Pancreas (tissue), 10 donors: ENCODE measurements at regions not wholly inside any gene's neighbourhood (a gene's known extent, or its start where the extent isn't known, plus 50 kb on each side); places are given as distances from the start of the nearest gene placed in this dataset.

Source experiments
- ATAC-seq, 4 donors: fragments of 200-7000 bp; cut with Tn5 transposase; one replicate each; pipeline versions ENCODE4 v1.8.0 to v1.9.1; 2020; ENCODE audit warnings: mild to moderate bottlenecking in 4 of 4, moderate library complexity in 4 of 4
- DNase-seq, 6 donors: peaks; one replicate each; pipeline ENCODE4 v3.0.0-alpha.2; 2020
- FAIRE-seq: peaks from 2 replicates; lab custom pipeline; 2012; peaks lifted over from hg19 to GRCh38; lab: Jason Lieb, UNC
- H3K27ac ChIP-seq, 4 donors: fragments of 200-600 bp; sonication (generic); 1 replicate in 3 of 4; 2 replicates in 1 of 4; pipeline versions ENCODE4 v1.5.0 to v1.8.0; 2020
- H3K27me3 ChIP-seq, 4 donors: fragments of 200-600 bp; one replicate each; pipeline ENCODE4 v1.8.0; 2021
- H3K36me3 ChIP-seq, 3 donors: fragments of 200-600 bp; sonication (generic) in 1 of 3; one replicate each; pipeline versions ENCODE4 v1.5.0 to v1.8.0; 2020 to 2021
- H3K4me1 ChIP-seq, 3 donors: fragments of 200-600 bp; one replicate each; pipeline ENCODE4 v1.8.0; 2021
- H3K4me3 ChIP-seq, 4 donors: fragments of 200-600 bp; sonication (generic) in 2 of 4; one replicate each; pipeline versions ENCODE4 v1.5.0 to v1.8.0; 2020 to 2021
- H3K9me3 ChIP-seq, 4 donors: fragments of 200-600 bp; one replicate each; pipeline ENCODE4 v1.8.0; 2021
- WGBS, 2 donors: extraction: QIAGEN DNeasy Blood & Tissue Kit; methylation state at CpG; one replicate each; pipeline ENCODE4 v1.1.7; 2013; 5-methylcytosine and 5-hydroxymethylcytosine counted together
- intact Hi-C, 3 donors: fragments of 100-400 bp; cut with DNase I; formaldehyde crosslinking; loops; one replicate each; pipeline versions ENCODE4 v1.11.1 to v1.14.2; 2022
- TF ChIP-seq, protein P1 (sequence below), 4 donors: fragments of 200-600 bp; sonication (generic) in 3 of 4; IDR thresholded peaks; one replicate each; pipeline versions ENCODE4 v1.5.0 to v1.8.0; 2021; ENCODE audit warnings: antibody characterized with exemption in 4 of 4
- donor health status: healthy with polysubstance abuse.
- donor health status: DM: no; HTN: no; CAD: no; lungs with moderate emphysema.
- donor health status: DM: no; HTN: no; CAD: no.
- donor health status: control.
- donor health status: control.
- donor health status: Bipolar disorder and iron deficiency.
- donor health status: DM: yes; HTN: yes; CAD: no.
- donor health status: DM: no; HTN: no; CAD: no.
- donor health status: DM: no; HTN: no; CAD: no.
- donor health status: DM: yes; HTN: yes; CAD: no.

DNA sequence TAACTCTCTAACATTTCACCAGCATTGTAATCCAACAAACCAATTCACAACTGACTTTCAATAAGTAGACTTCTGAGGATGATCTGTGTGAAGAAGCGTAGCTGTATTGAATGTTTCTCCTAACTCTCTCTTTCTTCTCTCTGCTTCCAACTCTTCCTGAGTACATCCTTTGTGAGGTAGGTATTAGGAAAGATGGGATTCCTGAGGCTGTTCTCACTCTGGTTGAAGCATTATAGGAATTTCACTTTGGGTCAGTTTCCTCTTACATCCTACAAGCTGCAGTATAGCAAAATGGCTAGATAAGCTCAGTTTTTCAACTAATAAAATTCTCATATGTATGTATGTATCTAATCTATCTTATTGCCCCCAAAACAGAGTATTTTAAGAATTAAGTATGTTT, 702.8 kb downstream of the CETN3 start:
- TF ChIP-seq, protein P1, sequence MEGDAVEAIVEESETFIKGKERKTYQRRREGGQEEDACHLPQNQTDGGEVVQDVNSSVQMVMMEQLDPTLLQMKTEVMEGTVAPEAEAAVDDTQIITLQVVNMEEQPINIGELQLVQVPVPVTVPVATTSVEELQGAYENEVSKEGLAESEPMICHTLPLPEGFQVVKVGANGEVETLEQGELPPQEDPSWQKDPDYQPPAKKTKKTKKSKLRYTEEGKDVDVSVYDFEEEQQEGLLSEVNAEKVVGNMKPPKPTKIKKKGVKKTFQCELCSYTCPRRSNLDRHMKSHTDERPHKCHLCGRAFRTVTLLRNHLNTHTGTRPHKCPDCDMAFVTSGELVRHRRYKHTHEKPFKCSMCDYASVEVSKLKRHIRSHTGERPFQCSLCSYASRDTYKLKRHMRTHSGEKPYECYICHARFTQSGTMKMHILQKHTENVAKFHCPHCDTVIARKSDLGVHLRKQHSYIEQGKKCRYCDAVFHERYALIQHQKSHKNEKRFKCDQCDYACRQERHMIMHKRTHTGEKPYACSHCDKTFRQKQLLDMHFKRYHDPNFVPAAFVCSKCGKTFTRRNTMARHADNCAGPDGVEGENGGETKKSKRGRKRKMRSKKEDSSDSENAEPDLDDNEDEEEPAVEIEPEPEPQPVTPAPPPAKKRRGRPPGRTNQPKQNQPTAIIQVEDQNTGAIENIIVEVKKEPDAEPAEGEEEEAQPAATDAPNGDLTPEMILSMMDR (IDR thresholded peaks at IDR 0.05), result no peak
- FAIRE-seq (no peak), ATAC-seq (no peak), DNase-seq (no peak)
- H3K27ac ChIP-seq, result no peak overlapping the region
- intact Hi-C loops, result no loop called here
- H3K4me3 ChIP-seq, result no peak overlapping the region
- no peaks in the 10 kb centered on the region for H3K36me3 ChIP-seq
- no peaks in the 10 kb centered on the region for H3K4me1 ChIP-seq
- 96 to 97% methylated on average over 1 of the region's 1 CpG for WGBS, 2 donors
- H3K9me3 ChIP-seq, result no peaks in the 10 kb centered on the region
- no peaks in the 10 kb centered on the region for H3K27me3 ChIP-seq

DNA sequence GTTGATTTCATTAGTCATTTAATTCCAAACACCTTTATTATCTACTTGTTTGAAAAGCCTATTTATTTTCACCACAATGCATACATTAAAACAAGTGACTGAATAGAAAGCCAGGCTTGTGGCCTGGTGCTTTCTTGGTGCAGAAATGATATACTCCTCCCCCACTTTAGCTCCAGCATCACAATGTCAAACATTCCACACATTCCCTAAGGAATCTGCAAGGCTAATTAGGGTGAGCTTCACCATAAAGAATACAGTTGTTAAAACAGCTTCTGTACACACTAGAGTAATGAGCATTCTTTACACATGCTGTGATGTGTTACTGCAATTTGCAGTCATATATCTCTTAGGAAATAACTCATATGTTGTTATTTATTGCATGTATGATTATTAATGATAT, 705.7 kb downstream of the CETN3 start:
- Histone ChIP-seq H3K36me3 (no peaks in the 10 kb centered on the region), H3K9me3 (no peaks in the 10 kb centered on the region), H3K27ac (no peak overlapping the region), H3K4me3 (no peak overlapping the region), H3K4me1 (no peaks in the 10 kb centered on the region), H3K27me3 (no peaks in the 10 kb centered on the region)
- ATAC-seq (no peak), FAIRE-seq (no peak), DNase-seq (no peak)
- intact Hi-C loops, result no loop called here
- TF ChIP-seq, protein P1 (IDR thresholded peaks at IDR 0.05), result no peak

DNA sequence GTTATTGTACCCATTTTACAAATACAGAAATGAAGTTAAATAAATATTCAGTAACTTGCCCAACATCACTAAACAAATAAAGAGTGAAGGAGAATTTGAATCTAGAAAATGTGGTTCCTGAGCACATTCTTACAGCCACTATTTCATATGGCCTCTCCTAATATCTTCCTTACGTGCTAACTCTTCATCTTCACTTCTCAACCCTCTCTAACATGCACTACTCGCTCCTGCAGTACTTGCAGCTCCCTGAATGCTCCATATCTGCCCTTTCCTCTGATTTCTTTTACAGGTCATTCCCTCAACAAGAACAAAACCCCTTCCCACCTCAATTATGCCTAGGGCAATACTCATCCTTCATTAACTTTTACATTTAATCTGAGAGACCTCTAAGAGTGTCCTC, 711.5 kb downstream of the CETN3 start:
- TF ChIP-seq, protein P1 (IDR thresholded peaks at IDR 0.05), result no peak
- no peaks in the 10 kb centered on the region for H3K9me3 ChIP-seq
- DNase-seq (no peak), FAIRE-seq (no peak), ATAC-seq (no peak)
- intact Hi-C loops, result no loop called here
- H3K27me3 ChIP-seq, result no peaks in the 10 kb centered on the region
- no peaks in the 10 kb centered on the region for H3K4me1 ChIP-seq
- no peak overlapping the region for H3K4me3 ChIP-seq
- H3K27ac ChIP-seq, result no peak overlapping the region
- no peaks in the 10 kb centered on the region for H3K36me3 ChIP-seq
- whole genome bisulfite sequencing, 2 donors, result 88 to 95% methylated on average over 2 of the region's 2 CpGs

DNA sequence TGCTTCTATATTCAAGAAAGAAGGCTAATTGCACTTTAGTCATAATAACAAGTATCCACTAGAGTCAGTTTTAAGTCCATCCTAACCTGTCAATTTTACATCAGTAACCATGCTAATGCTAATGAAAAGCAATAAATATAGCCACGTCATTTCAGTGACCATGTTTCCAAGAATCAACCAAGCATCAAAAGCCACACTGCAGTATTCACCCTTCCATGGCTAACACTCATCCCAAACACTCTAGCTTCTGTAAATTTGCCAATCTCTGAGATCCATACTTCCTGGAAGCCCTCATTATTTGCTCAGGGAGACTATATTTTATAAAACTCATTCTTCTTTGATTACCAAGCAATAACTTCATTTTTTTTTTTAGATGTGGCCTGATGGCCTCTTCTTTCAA, 712.0 kb downstream of the CETN3 start:
- TF ChIP-seq, protein P1 (IDR thresholded peaks at IDR 0.05), result no peak
- H3K27ac ChIP-seq, result no peak overlapping the region
- H3K36me3 ChIP-seq, result no peaks in the 10 kb centered on the region
- no peaks in the 10 kb centered on the region for H3K27me3 ChIP-seq
- no peak overlapping the region for H3K4me3 ChIP-seq
- FAIRE-seq (no peak), DNase-seq (no peak), ATAC-seq (no peak)
- WGBS, 2 donors, result 68 to 87% methylated on average over 1 of the region's 1 CpG
- no peaks in the 10 kb centered on the region for H3K4me1 ChIP-seq
- intact Hi-C loops, result no loop called here
- H3K9me3 ChIP-seq, result no peaks in the 10 kb centered on the region

DNA sequence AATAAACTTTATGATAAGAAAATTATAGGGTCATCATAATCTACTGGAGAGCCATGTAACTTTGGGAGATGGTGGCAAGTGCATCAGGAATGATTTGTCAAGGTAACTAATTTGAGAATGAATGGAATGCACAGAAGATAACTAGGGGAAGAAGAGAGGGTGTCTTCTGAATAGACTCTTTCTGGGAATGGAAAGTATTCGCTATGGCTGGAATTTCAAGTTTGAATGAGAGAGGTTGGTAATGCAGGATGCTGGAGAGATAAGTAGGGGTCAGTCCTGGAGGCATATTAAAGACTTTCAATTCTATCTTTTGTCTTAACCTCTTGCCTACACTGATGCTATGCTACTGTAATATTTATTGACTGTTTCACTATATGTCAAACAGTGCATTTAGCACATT, 714.2 kb downstream of the CETN3 start:
- Histone ChIP-seq H3K27ac (no peak overlapping the region), H3K36me3 (no peaks in the 10 kb centered on the region), H3K27me3 (no peaks in the 10 kb centered on the region), H3K4me3 (no peak overlapping the region), H3K4me1 (no peaks in the 10 kb centered on the region), H3K9me3 (no peaks in the 10 kb centered on the region)
- DNase-seq, result no peak
- intact Hi-C loops, result no loop called here
- no peak for FAIRE-seq
- TF ChIP-seq, protein P1 (IDR thresholded peaks at IDR 0.05), result no peak
- 87 to 91% methylated on average over 1 of the region's 1 CpG for WGBS, 2 donors
- ATAC-seq, result no peak
